ENCODE measurements at regions not wholly inside any gene's neighbourhood (a gene's known extent, or its start where the extent isn't known, plus 50 kb on each side); places are given as distances from the start of the nearest gene placed in this dataset.
"Not testable (repeated sequence)": the region's sequence is repeated elsewhere in the genome, so short reads cannot be mapped to it uniquely, and the experiment has no call there.

DNA sequence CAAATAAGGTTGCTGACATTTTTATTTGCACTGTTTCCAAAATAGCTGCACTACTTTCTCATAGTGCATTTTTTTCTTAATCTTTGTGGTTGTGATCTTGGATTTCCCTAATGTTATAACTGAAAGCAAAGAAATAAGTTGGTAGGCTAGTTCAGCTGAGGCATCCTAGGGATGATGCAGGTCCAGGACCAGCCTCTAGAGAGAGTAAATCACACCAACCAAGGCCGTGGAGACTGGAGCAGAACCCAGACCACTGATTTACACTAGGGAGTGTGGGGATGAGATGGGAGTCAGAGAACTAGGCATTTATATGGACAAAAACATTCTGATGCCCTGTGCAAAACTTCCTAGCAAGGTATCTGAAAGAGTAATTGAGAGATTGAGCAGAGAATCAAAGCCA, 104.5 kb downstream of the URB2 start:
- Histone ChIP-seq H3K36me3 (replicated peaks in 1 of 2; ENCODE audit: control insufficient read depth in 2 of 2, insufficient read depth in 2 of 2, low read length in 2 of 2) (no peaks in the 10 kb centered on the region), H3K4me3 (ENCODE audit: low read length in 2 of 2) (no peak overlapping the region), H2AFZ (ENCODE audit: low read length) (no peak overlapping the region), H3K4ac (ENCODE audit: low read length) (no peak overlapping the region), H3K9ac (ENCODE audit: low read depth, low read length, poor library complexity) (no peak overlapping the region), H2BK12ac (ENCODE audit: low read length) (no peak overlapping the region), H3K14ac (ENCODE audit: low read length) (no peak overlapping the region), H2AK5ac (ENCODE audit: low read depth, low read length) (no peak overlapping the region), H3K9me3 (replicated peaks in 1 of 2; ENCODE audit: control insufficient read depth in 2 of 2, insufficient read depth in 1 of 2, low read depth in 1 of 2, low read length in 2 of 2) (no peaks in the 10 kb centered on the region), H3K79me1 (ENCODE audit: low read depth, low read length) (no peaks in the 10 kb centered on the region), H3K18ac (ENCODE audit: low read length) (no peak overlapping the region), H2BK120ac (ENCODE audit: low read depth, low read length) (no peak overlapping the region), H3K27ac (replicated peaks; ENCODE audit: low read length) (no peak overlapping the region), H3K27me3 (ENCODE audit: control insufficient read depth in 3 of 3, insufficient read depth in 3 of 3, low read depth in 1 of 3, low read length in 3 of 3) (peaks cover 0 to 16% (median 0%) of the 10 kb centered on the region in 3 experiments), H3K23ac (ENCODE audit: low read depth, low read length, poor library complexity) (no peak overlapping the region), H4K91ac (ENCODE audit: low read depth, low read length, poor library complexity) (no peak overlapping the region), H2BK5ac (ENCODE audit: low read length) (no peak overlapping the region), H4K8ac (ENCODE audit: low read depth, low read length) (no peak overlapping the region), H2BK15ac (ENCODE audit: low read length) (no peak overlapping the region), H3K4me2 (ENCODE audit: insufficient read depth, low read length, poor library complexity, severe bottlenecking) (no peak overlapping the region), H3K4me1 (ENCODE audit: control insufficient read depth in 2 of 2, insufficient read depth in 1 of 2, low read depth in 1 of 2, low read length in 2 of 2) (peaks cover 0 to 4% of the 10 kb centered on the region in 2 donors)
- DNase-seq (ENCODE audit: low spot score): no peak
- WGBS, 2 donors (ENCODE audit: extremely low coverage in 2 of 2, insufficient read length in 2 of 2, insufficient replicate concordance in 1 of 2): no CpG with 5 or more reads among the region's 1 CpG

DNA sequence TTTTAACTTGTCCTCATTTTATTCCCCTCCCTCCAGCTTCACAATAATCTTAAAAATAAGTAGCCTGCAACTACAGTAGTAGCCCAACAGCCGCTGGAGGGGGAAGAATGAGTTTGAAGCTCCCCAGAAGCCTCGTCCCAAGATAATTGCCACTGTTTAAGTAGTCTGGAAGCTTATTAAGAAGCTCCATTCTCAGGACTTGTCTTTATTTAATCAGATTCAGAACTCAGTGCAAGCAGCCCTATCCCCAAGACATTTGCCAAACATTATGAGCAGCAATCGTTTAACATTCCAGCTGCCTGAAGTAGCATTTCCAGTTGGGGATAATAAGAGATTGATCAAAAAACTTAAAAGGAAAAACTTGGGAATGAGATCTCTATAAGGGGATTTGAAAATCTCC, 106.0 kb downstream of the URB2 start:
- DNase-seq (ENCODE audit: low spot score): no peak
- Histone ChIP-seq H3K14ac (ENCODE audit: low read length) (no peak overlapping the region), H2BK12ac (ENCODE audit: low read length) (no peak overlapping the region), H2BK15ac (ENCODE audit: low read length) (no peak overlapping the region), H3K4me1 (ENCODE audit: control insufficient read depth in 2 of 2, insufficient read depth in 1 of 2, low read depth in 1 of 2, low read length in 2 of 2) (peaks cover 0 to 1% of the 10 kb centered on the region in 2 donors), H3K9ac (ENCODE audit: low read depth, low read length, poor library complexity) (no peak overlapping the region), H4K8ac (ENCODE audit: low read depth, low read length) (no peak overlapping the region), H3K27me3 (ENCODE audit: control insufficient read depth in 3 of 3, insufficient read depth in 3 of 3, low read depth in 1 of 3, low read length in 3 of 3) (peaks cover 0 to 16% (median 0%) of the 10 kb centered on the region in 3 experiments), H3K79me1 (ENCODE audit: low read depth, low read length) (no peaks in the 10 kb centered on the region), H2BK120ac (ENCODE audit: low read depth, low read length) (no peak overlapping the region), H3K18ac (ENCODE audit: low read length) (no peak overlapping the region), H3K9me3 (replicated peaks in 1 of 2; ENCODE audit: control insufficient read depth in 2 of 2, insufficient read depth in 1 of 2, low read depth in 1 of 2, low read length in 2 of 2) (peaks cover 2 to 10% of the 10 kb centered on the region in 2 donors), H3K27ac (replicated peaks; ENCODE audit: low read length) (no peak overlapping the region), H4K91ac (ENCODE audit: low read depth, low read length, poor library complexity) (no peak overlapping the region), H3K4me2 (ENCODE audit: insufficient read depth, low read length, poor library complexity, severe bottlenecking) (no peak overlapping the region), H2AFZ (ENCODE audit: low read length) (no peak overlapping the region), H2BK5ac (ENCODE audit: low read length) (no peak overlapping the region), H3K4ac (ENCODE audit: low read length) (no peak overlapping the region), H3K4me3 (ENCODE audit: low read length in 2 of 2) (no peak overlapping the region), H3K23ac (ENCODE audit: low read depth, low read length, poor library complexity) (no peak overlapping the region), H3K36me3 (replicated peaks in 1 of 2; ENCODE audit: control insufficient read depth in 2 of 2, insufficient read depth in 2 of 2, low read length in 2 of 2) (no peaks in the 10 kb centered on the region), H2AK5ac (ENCODE audit: low read depth, low read length) (no peak overlapping the region)
- WGBS, 2 donors (ENCODE audit: extremely low coverage in 2 of 2, insufficient read length in 2 of 2, insufficient replicate concordance in 1 of 2): no CpG with 5 or more reads among the region's 3 CpGs

DNA sequence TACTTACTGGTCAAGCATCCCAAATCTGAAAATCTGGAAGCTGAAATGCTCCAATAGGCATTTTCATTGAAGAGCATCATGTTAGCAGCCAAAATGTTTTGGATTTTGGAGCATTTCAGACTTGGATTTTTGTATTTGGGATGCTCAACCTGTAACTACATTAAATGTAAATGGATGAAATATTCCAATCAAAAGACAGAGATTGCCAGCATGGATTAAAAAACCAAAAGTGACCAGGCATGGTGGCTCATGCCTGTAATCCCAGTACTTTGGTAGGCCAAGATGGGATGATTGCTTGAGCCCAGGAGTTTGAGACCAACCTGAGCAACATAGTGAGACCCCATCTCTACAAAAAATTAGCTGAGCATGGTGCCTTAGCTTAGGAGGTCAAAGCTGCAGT, 110.3 kb downstream of the URB2 start:
- H2BK15ac ChIP-seq (ENCODE audit: low read length): no peak overlapping the region
- no peaks in the 10 kb centered on the region for H3K4me1 ChIP-seq (ENCODE audit: control insufficient read depth in 2 of 2, insufficient read depth in 1 of 2, low read depth in 1 of 2, low read length in 2 of 2)
- H2BK12ac ChIP-seq (ENCODE audit: low read length): no peak overlapping the region
- H3K14ac ChIP-seq (ENCODE audit: low read length): no peak overlapping the region
- DNase-seq (ENCODE audit: low spot score): no peak
- no peak overlapping the region for H3K27ac ChIP-seq (replicated peaks; ENCODE audit: low read length)
- H2AK5ac ChIP-seq (ENCODE audit: low read depth, low read length): no peak overlapping the region
- H3K9me3 ChIP-seq (replicated peaks in 1 of 2; ENCODE audit: control insufficient read depth in 2 of 2, insufficient read depth in 1 of 2, low read depth in 1 of 2, low read length in 2 of 2): peaks cover 4 to 10% of the 10 kb centered on the region in 2 donors
- H4K8ac ChIP-seq (ENCODE audit: low read depth, low read length): no peak overlapping the region
- H3K23ac ChIP-seq (ENCODE audit: low read depth, low read length, poor library complexity): no peak overlapping the region
- H3K18ac ChIP-seq (ENCODE audit: low read length): no peak overlapping the region
- no peak overlapping the region for H2AFZ ChIP-seq (ENCODE audit: low read length)
- no peak overlapping the region for H3K4ac ChIP-seq (ENCODE audit: low read length)
- H3K4me3 ChIP-seq (ENCODE audit: low read length in 2 of 2): no peak overlapping the region
- H4K91ac ChIP-seq (ENCODE audit: low read depth, low read length, poor library complexity): no peak overlapping the region
- peaks cover 0 to 4% (median 0%) of the 10 kb centered on the region in 3 experiments for H3K27me3 ChIP-seq (ENCODE audit: control insufficient read depth in 3 of 3, insufficient read depth in 3 of 3, low read depth in 1 of 3, low read length in 3 of 3)
- H3K36me3 ChIP-seq (replicated peaks in 1 of 2; ENCODE audit: control insufficient read depth in 2 of 2, insufficient read depth in 2 of 2, low read length in 2 of 2): no peaks in the 10 kb centered on the region
- no peaks in the 10 kb centered on the region for H3K79me1 ChIP-seq (ENCODE audit: low read depth, low read length)
- no peak overlapping the region for H3K9ac ChIP-seq (ENCODE audit: low read depth, low read length, poor library complexity)
- H2BK5ac ChIP-seq (ENCODE audit: low read length): no peak overlapping the region
- H2BK120ac ChIP-seq (ENCODE audit: low read depth, low read length): no peak overlapping the region
- H3K4me2 ChIP-seq (ENCODE audit: insufficient read depth, low read length, poor library complexity, severe bottlenecking): no peak overlapping the region

DNA sequence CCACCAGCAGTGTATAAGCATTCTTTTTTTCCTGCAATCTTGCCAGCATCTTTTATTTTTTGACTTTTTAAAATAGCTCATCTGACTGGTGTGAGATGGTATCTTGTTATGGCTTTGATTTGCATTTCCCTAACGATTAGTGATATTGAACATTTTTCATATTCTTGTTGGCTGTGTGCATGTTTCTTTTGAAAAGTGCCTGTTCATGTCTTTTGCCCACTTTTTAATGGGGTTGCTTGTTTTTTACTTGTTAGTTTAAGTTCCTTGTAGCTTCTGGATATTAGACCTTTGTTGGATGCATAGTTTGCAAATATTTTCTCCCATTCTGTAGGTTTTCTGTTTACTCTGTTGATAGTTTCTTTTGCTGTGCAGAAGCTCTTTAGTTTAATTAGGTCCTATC, 116.6 kb downstream of the URB2 start:
- not testable (repeated sequence) for H3K9me3 ChIP-seq (replicated peaks in 1 of 2; ENCODE audit: control insufficient read depth in 2 of 2, insufficient read depth in 1 of 2, low read depth in 1 of 2, low read length in 2 of 2); H3K4me2 ChIP-seq (ENCODE audit: insufficient read depth, low read length, poor library complexity, severe bottlenecking); H3K18ac ChIP-seq (ENCODE audit: low read length); H3K36me3 ChIP-seq (replicated peaks in 1 of 2; ENCODE audit: control insufficient read depth in 2 of 2, insufficient read depth in 2 of 2, low read length in 2 of 2); H3K9ac ChIP-seq (ENCODE audit: low read depth, low read length, poor library complexity); H3K4ac ChIP-seq (ENCODE audit: low read length); H3K23ac ChIP-seq (ENCODE audit: low read depth, low read length, poor library complexity); DNase-seq (ENCODE audit: low spot score); H2AFZ ChIP-seq (ENCODE audit: low read length); H3K14ac ChIP-seq (ENCODE audit: low read length); H3K4me1 ChIP-seq (ENCODE audit: control insufficient read depth in 2 of 2, insufficient read depth in 1 of 2, low read depth in 1 of 2, low read length in 2 of 2); H2AK5ac ChIP-seq (ENCODE audit: low read depth, low read length); H4K91ac ChIP-seq (ENCODE audit: low read depth, low read length, poor library complexity); H2BK15ac ChIP-seq (ENCODE audit: low read length); H2BK12ac ChIP-seq (ENCODE audit: low read length); H4K8ac ChIP-seq (ENCODE audit: low read depth, low read length); H2BK5ac ChIP-seq (ENCODE audit: low read length); H3K4me3 ChIP-seq (ENCODE audit: low read length in 2 of 2); H3K27me3 ChIP-seq (ENCODE audit: control insufficient read depth in 3 of 3, insufficient read depth in 3 of 3, low read depth in 1 of 3, low read length in 3 of 3); H3K79me1 ChIP-seq (ENCODE audit: low read depth, low read length); H3K27ac ChIP-seq (replicated peaks; ENCODE audit: low read length); H2BK120ac ChIP-seq (ENCODE audit: low read depth, low read length)
- WGBS, 2 donors (ENCODE audit: extremely low coverage in 2 of 2, insufficient read length in 2 of 2, insufficient replicate concordance in 1 of 2): no CpG with 5 or more reads among the region's 1 CpG
